Endothelial cell of umbilical vein (primary cell): ENCODE measurements at regions not wholly inside any gene's neighbourhood (a gene's known extent, or its start where the extent isn't known, plus 50 kb on each side); places are given as distances from the start of the nearest gene placed in this dataset.

Source experiments
- BruUV-seq: library from RNA; stranded (reverse); fragments of 400-500 nt; replicated peaks from 2 replicates; lab custom pipeline; 2021; lab: Mats Ljungman, UMichigan
- CTCF ChIA-PET: fragments of 300-600, 350-600 bp; sonication (Branson Sonifier 250); formaldehyde crosslinking; loops from one replicate; lab custom pipeline; 2021; ENCODE audit warnings: antibody characterized with exemption, inconsistent platforms; lab: Charles Lee
- POLR2A ChIA-PET: fragments of 300-600, 350-600 bp; sonication (Branson Sonifier 250); formaldehyde crosslinking; loops from one replicate; lab custom pipeline; 2021; ENCODE audit warnings: antibody characterized with exemption, inconsistent platforms; lab: Charles Lee
- DNase-seq: peaks from one replicate; pipeline ENCODE4 v3.0.0-alpha.2; 2011; ENCODE audit warnings: low read depth, low spot score
- FAIRE-seq: peaks from 2 replicates; lab custom pipeline; 2011; peaks lifted over from hg19 to GRCh38; lab: Jason Lieb, UNC
- H2AFZ ChIP-seq: 2 replicates; pipeline ENCODE4 v1.6.0; 2012; ENCODE audit warnings: low read depth, low read length, control low read depth, inconsistent platforms
- H3K27ac ChIP-seq: 2 replicates; pipeline ENCODE4 v1.5.1; 2011; ENCODE audit warnings: low read depth, mild to moderate bottlenecking, control low read depth, low read length, moderate library complexity; ENCODE audit not compliant: insufficient read depth
- H3K27me3 ChIP-seq, 2 experiments: 2 replicates each; pipeline versions ENCODE4 v1.6.0 to v1.6.1; 2011; ENCODE audit warnings: low read length in 2 of 2, mixed read lengths in 1 of 2; ENCODE audit not compliant: control insufficient read depth in 2 of 2, insufficient read depth in 2 of 2
- H3K36me3 ChIP-seq, 2 experiments: 2 replicates in 1 of 2; 3 replicates in 1 of 2; pipeline ENCODE4 v1.5.1; 2011; ENCODE audit warnings: low read length in 2 of 2, mild to moderate bottlenecking in 1 of 2, moderate library complexity in 1 of 2; ENCODE audit not compliant: control insufficient read depth in 2 of 2, insufficient read depth in 2 of 2; ENCODE audit errors: extremely low read depth in 1 of 2
- H3K4me1 ChIP-seq: 3 replicates; pipeline ENCODE4 v1.5.1; 2011; ENCODE audit warnings: mild to moderate bottlenecking, low read length; ENCODE audit not compliant: control insufficient read depth, insufficient read depth; ENCODE audit errors: extremely low read depth
- H3K4me2 ChIP-seq: 2 replicates; pipeline ENCODE4 v1.6.1; 2011; ENCODE audit warnings: low read length, control low read depth, mixed read lengths; ENCODE audit not compliant: insufficient read depth
- H3K4me3 ChIP-seq, 3 experiments: fragments of 200-600 bp in 1 of 3; sonication (generic), shearing (Covaris generic) in 1 of 3; replicated peaks in 1 of 3; 2 replicates each; pipeline ENCODE4 v1.5.1; 2011 to 2016; ENCODE audit warnings: control low read depth in 3 of 3, low read length in 3 of 3, mild to moderate bottlenecking in 2 of 3, inconsistent platforms in 1 of 3, low read depth in 1 of 3, moderate library complexity in 1 of 3; ENCODE audit not compliant: insufficient read depth in 1 of 3
- H3K79me2 ChIP-seq: 2 replicates; pipeline ENCODE4 v1.6.0; 2012; ENCODE audit warnings: low read length, inconsistent platforms; ENCODE audit not compliant: control insufficient read depth, insufficient read depth
- H3K9ac ChIP-seq: replicated peaks from 2 replicates; pipeline ENCODE3; 2011; ENCODE audit warnings: low read length, control low read depth; ENCODE audit not compliant: insufficient read depth; ENCODE audit errors: extremely low read depth
- H3K9me1 ChIP-seq: replicated peaks from 3 replicates; pipeline ENCODE4 v1.6.0; 2011; ENCODE audit warnings: mild to moderate bottlenecking, low read length; ENCODE audit not compliant: control insufficient read depth, insufficient read depth; ENCODE audit errors: extremely low read depth
- H3K9me3 ChIP-seq: replicated peaks from 2 replicates; pipeline ENCODE4 v1.5.1; 2012; ENCODE audit warnings: low read length, inconsistent platforms; ENCODE audit not compliant: control insufficient read depth, insufficient read depth
- H4K20me1 ChIP-seq: replicated peaks from 2 replicates; pipeline ENCODE3; 2011; ENCODE audit warnings: mild to moderate bottlenecking, low read length; ENCODE audit not compliant: control insufficient read depth, insufficient read depth; ENCODE audit errors: extremely low read depth
- CTCF ChIP-seq, 2 donors: IDR thresholded peaks; 1 replicate in 1 of 2; 2 replicates in 1 of 2; pipeline ENCODE4 v1.5.1; 2011; ENCODE audit warnings: low read length in 2 of 2, mild to moderate bottlenecking in 2 of 2, moderate library complexity in 2 of 2, control low read depth in 1 of 2, inconsistent platforms in 1 of 2, low read depth in 1 of 2; ENCODE audit not compliant: insufficient read depth in 1 of 2; ENCODE audit errors: extremely low read depth in 1 of 2
- EZH2 ChIP-seq: IDR thresholded peaks from 2 replicates; pipeline ENCODE4 v1.6.1; 2012; ENCODE audit warnings: borderline replicate concordance, low read depth, mild to moderate bottlenecking, moderate library complexity, low read length, inconsistent platforms; ENCODE audit not compliant: severe bottlenecking
- FOS ChIP-seq: IDR thresholded peaks from 2 replicates; pipeline ENCODE4 v1.6.1; 2011; ENCODE audit warnings: mild to moderate bottlenecking, low read length, moderate library complexity, borderline replicate concordance; ENCODE audit not compliant: insufficient read depth
- GATA2 ChIP-seq: IDR thresholded peaks from 2 replicates; pipeline ENCODE4 v1.7.0; 2011; ENCODE audit warnings: low read depth, mild to moderate bottlenecking, moderate library complexity, mixed read lengths, low read length; ENCODE audit not compliant: insufficient read length, insufficient read depth
- JUN ChIP-seq: IDR thresholded peaks from 2 replicates; pipeline ENCODE4 v1.6.1; 2011; ENCODE audit warnings: borderline replicate concordance, low read depth; ENCODE audit not compliant: insufficient read length, insufficient read depth
- MAX ChIP-seq: IDR thresholded peaks from 2 replicates; pipeline ENCODE4 v1.6.1; 2011; ENCODE audit not compliant: insufficient read depth, insufficient read length
- MYC ChIP-seq: IDR thresholded peaks from one replicate; pipeline ENCODE4 v1.6.1; 2011; ENCODE audit warnings: mild to moderate bottlenecking, low read depth, low read length
- POLR2A ChIP-seq: IDR thresholded peaks from 2 replicates; pipeline ENCODE4 v1.6.1; 2012; ENCODE audit warnings: low read depth, mild to moderate bottlenecking, control low read depth, low read length
- POLR2AphosphoS5 ChIP-seq: IDR thresholded peaks from 2 replicates; pipeline ENCODE4 v1.6.1; 2012; ENCODE audit warnings: low read depth, mild to moderate bottlenecking, control low read depth, low read length, moderate library complexity; ENCODE audit not compliant: insufficient read depth
- dilution Hi-C: fragments of 300-500 bp; cut with MboI; formaldehyde crosslinking; loops from one replicate; pipeline ENCODE4 v1.15.0; 2019; ENCODE audit warnings: low sequenced_read_pairs; ENCODE audit not compliant: extremely low pct_ligation_motif_present
- intact Hi-C: fragments of 100-400 bp; cut with micrococcal nuclease; formaldehyde crosslinking; loops from one replicate; pipeline ENCODE4 v1.10.0; 2022

GRCh38 chr15:94834494-94834893 lies 603.1 kb downstream of the MCTP2 start:
- POLR2A ChIA-PET = no interaction called here
- no peaks in the 10 kb centered on the region for H3K9me3 ChIP-seq
- H3K36me3 ChIP-seq = no peaks in the 10 kb centered on the region
- no peak overlapping the region for H3K4me2 ChIP-seq
- CTCF ChIA-PET = interaction anchor here (0.9 kb wide), 1 partner anchor 10 kb away, joined by 3 read pairs; no protein-coding TSS in a partner anchor
- dilution Hi-C loops = no loop called here
- no TSS peak for BruUV-seq
- peaks cover 5% of the 10 kb centered on the region for H3K4me1 ChIP-seq
- DNase-seq = no peak
- H3K27me3 ChIP-seq = no peaks in the 10 kb centered on the region
- no peaks in the 10 kb centered on the region for H4K20me1 ChIP-seq
- H3K27ac ChIP-seq = no peak overlapping the region
- intact Hi-C loops = no loop called here
- H3K9ac ChIP-seq = no peak overlapping the region
- H2AFZ ChIP-seq = no peak overlapping the region
- H3K4me3 ChIP-seq = no peak overlapping the region
- TF ChIP-seq MAX (no peak), GATA2 (no peak), MYC (no peak), FOS (no peak), CTCF (IDR thresholded peaks at IDR 0.05; ENCODE audit: extremely low read depth in 1 of 2, insufficient read depth in 1 of 2, low read depth in 1 of 2, low read length in 2 of 2) (no peak), POLR2AphosphoS5 (no peak), JUN (no peak), EZH2 (no peak), POLR2A (no peak)
- no peak for FAIRE-seq
- H3K9me1 ChIP-seq = no peaks in the 10 kb centered on the region
- no peaks in the 10 kb centered on the region for H3K79me2 ChIP-seq
